ENCODE measurements at regions not wholly inside any gene's neighbourhood (a gene's known extent, or its start where the extent isn't known, plus 50 kb on each side); places are given as distances from the start of the nearest gene placed in this dataset.

- no peak for TF ChIP-seq CTCF (conservative IDR thresholded peaks at IDR 0.05 in 1 of 2, IDR thresholded peaks at IDR 0.05 in 1 of 2; ENCODE audit: low read depth in 1 of 2, low read length in 2 of 2)
- no peak for TF ChIP-seq EZH2 (IDR thresholded peaks at IDR 0.05; ENCODE audit: low read length, missing control alignments)
These were observed 1282.9 kb downstream of the ROBO2 start for GRCh38 chr3:78322780-78323179.

Measured in fibroblast of lung (primary cell).